IMR-90 (cell line): ENCODE measurements at regions not wholly inside any gene's neighbourhood (a gene's known extent, or its start where the extent isn't known, plus 50 kb on each side); places are given as distances from the start of the nearest gene placed in this dataset.

ENCODE experiments used
- ATAC-seq: fragments of 200-7000 bp; cut with Tn5 transposase; 2 replicates; pipeline ENCODE4 v1.9.1; 2020; ENCODE audit warnings: low read depth, mild to moderate bottlenecking, moderate library complexity
- BruUV-seq: library from RNA; stranded (reverse); fragments of 400-500 nt; replicated peaks from 2 replicates; lab custom pipeline; 2021; lab: Mats Ljungman, UMichigan
- CTCF ChIA-PET: fragments of 300-600 bp; formaldehyde crosslinking; extraction: SDS; loops from one replicate; lab custom pipeline; 2021; ENCODE audit warnings: antibody characterized with exemption; lab: Yijun Ruan, JAX
- POLR2A ChIA-PET: fragments of 300-600 bp; sonication (Branson Sonifier 250); formaldehyde crosslinking; loops from one replicate; lab custom pipeline; 2022; ENCODE audit warnings: antibody characterized with exemption; ENCODE audit not compliant: unreplicated experiment; lab: Charles Lee
- DNase-seq: peaks from one replicate; pipeline ENCODE4 v3.0.0; 2013
- H2AFZ ChIP-seq: replicated peaks from 2 replicates; pipeline ENCODE3; 2013; ENCODE audit warnings: low read length, mild to moderate bottlenecking; ENCODE audit not compliant: poor library complexity
- H2AK5ac ChIP-seq: 2 replicates; pipeline ENCODE4 v1.6.1; 2013; ENCODE audit warnings: low read depth, low read length, inconsistent platforms
- H2AK9ac ChIP-seq: replicated peaks from 2 replicates; pipeline ENCODE3; 2013; ENCODE audit warnings: mild to moderate bottlenecking, low read depth, low read length, moderate library complexity; ENCODE audit not compliant: poor library complexity
- H2BK120ac ChIP-seq: 2 replicates; pipeline ENCODE4 v1.6.1; 2013; ENCODE audit warnings: low read depth, low read length, inconsistent platforms
- H2BK15ac ChIP-seq: 3 replicates; pipeline ENCODE4 v1.6.1; 2013; ENCODE audit warnings: low read depth, low read length, inconsistent platforms
- H2BK20ac ChIP-seq: 2 replicates; pipeline ENCODE4 v1.6.1; 2013; ENCODE audit warnings: low read depth, mild to moderate bottlenecking, inconsistent platforms, low read length, moderate library complexity
- H2BK5ac ChIP-seq: 2 replicates; pipeline ENCODE4 v1.6.1; 2013; ENCODE audit warnings: mild to moderate bottlenecking, low read depth, low read length, inconsistent platforms; ENCODE audit not compliant: poor library complexity, severe bottlenecking
- H3K14ac ChIP-seq: replicated peaks from 2 replicates; pipeline ENCODE4 v1.6.1; 2013; ENCODE audit warnings: low read depth, low read length, inconsistent platforms
- H3K18ac ChIP-seq: 2 replicates; pipeline ENCODE4 v1.6.1; 2013; ENCODE audit warnings: low read depth, low read length, control low read depth
- H3K23ac ChIP-seq: 2 replicates; pipeline ENCODE4 v1.6.1; 2013; ENCODE audit warnings: low read depth, low read length, inconsistent platforms
- H3K27ac ChIP-seq: 2 replicates; pipeline ENCODE4 v1.5.1; 2013; ENCODE audit warnings: mild to moderate bottlenecking, control low read depth, low read length; ENCODE audit not compliant: insufficient read depth
- H3K27me3 ChIP-seq: 2 replicates; pipeline ENCODE4 v1.6.1; 2013; ENCODE audit warnings: low read length; ENCODE audit not compliant: control insufficient read depth, insufficient read depth
- H3K36me3 ChIP-seq: 2 replicates; pipeline ENCODE4 v1.6.1; 2013; ENCODE audit warnings: low read length, mixed read lengths; ENCODE audit not compliant: control insufficient read depth, insufficient read depth
- H3K4ac ChIP-seq: 2 replicates; pipeline ENCODE4 v1.6.1; 2013; ENCODE audit warnings: low read depth, low read length, inconsistent platforms
- H3K4me1 ChIP-seq: 2 replicates; pipeline ENCODE4 v1.6.1; 2013; ENCODE audit warnings: low read length, mixed read lengths; ENCODE audit not compliant: control insufficient read depth, insufficient read depth
- H3K4me2 ChIP-seq: 2 replicates; pipeline ENCODE4 v1.6.1; 2013; ENCODE audit warnings: low read depth, mild to moderate bottlenecking, control low read depth, low read length, moderate library complexity
- H3K4me3 ChIP-seq: 2 replicates; pipeline ENCODE4 v1.5.1; 2013; ENCODE audit warnings: low read depth, mild to moderate bottlenecking, control low read depth, low read length, moderate library complexity; ENCODE audit not compliant: insufficient read depth
- H3K56ac ChIP-seq: 2 replicates; pipeline ENCODE4 v1.6.1; 2013; ENCODE audit warnings: low read length, inconsistent platforms; ENCODE audit not compliant: insufficient read depth; ENCODE audit errors: extremely low read depth
- H3K79me1 ChIP-seq, 2 experiments: 2 replicates each; pipeline ENCODE4 v1.6.1; 2013; ENCODE audit warnings: low read length in 2 of 2, inconsistent platforms in 1 of 2, low read depth in 1 of 2
- H3K9ac ChIP-seq: 2 replicates; pipeline ENCODE4 v1.6.1; 2013; ENCODE audit warnings: low read depth, low read length, control low read depth
- H3K9me1 ChIP-seq: 2 replicates; pipeline ENCODE4 v1.6.1; 2013; ENCODE audit warnings: low read length, inconsistent platforms; ENCODE audit not compliant: insufficient read depth
- H3K9me3 ChIP-seq: 2 replicates; pipeline ENCODE4 v1.6.1; 2013; ENCODE audit warnings: low read length; ENCODE audit not compliant: control insufficient read depth, insufficient read depth
- H4K20me1 ChIP-seq: 2 replicates; pipeline ENCODE4 v1.6.1; 2013; ENCODE audit warnings: low read length, inconsistent platforms; ENCODE audit not compliant: insufficient read depth
- H4K5ac ChIP-seq: 2 replicates; pipeline ENCODE4 v1.6.1; 2013; ENCODE audit warnings: mild to moderate bottlenecking, low read depth, low read length, control low read depth
- H4K8ac ChIP-seq, 2 experiments: 2 replicates each; pipeline ENCODE4 v1.6.1; 2013; ENCODE audit warnings: low read depth in 2 of 2, low read length in 2 of 2, control low read depth in 1 of 2, inconsistent platforms in 1 of 2
- H4K91ac ChIP-seq: 2 replicates; pipeline ENCODE4 v1.6.1; 2013; ENCODE audit warnings: low read depth, low read length, inconsistent platforms; ENCODE audit not compliant: insufficient read depth
- CHD1 ChIP-seq: IDR thresholded peaks from 2 replicates; pipeline ENCODE4 v1.6.1; 2012; ENCODE audit warnings: low read depth, low read length, improper control_type of control experiment
- MAFK ChIP-seq: IDR thresholded peaks from 2 replicates; pipeline ENCODE4 v1.6.1; 2012; ENCODE audit warnings: low read depth, low read length, improper control_type of control experiment
- MXI1 ChIP-seq: IDR thresholded peaks from 2 replicates; pipeline ENCODE4 v1.6.1; 2012; ENCODE audit warnings: low read depth, mild to moderate bottlenecking, low read length, moderate library complexity, borderline replicate concordance
- WGBS, 2 experiments: methylation state at CpG; one replicate each; pipeline versions ENCODE4 v1.1.5 to v1.1.7; 2013; ENCODE audit warnings: missing lambda C conversion rate in 2 of 2; ENCODE audit not compliant: insufficient read length in 1 of 2; ENCODE audit errors: extremely low coverage in 2 of 2; 5-methylcytosine and 5-hydroxymethylcytosine counted together
- dilution Hi-C: fragments of 300-500 bp; cut with HindIII; formaldehyde crosslinking; loops from one replicate; pipeline ENCODE4 v1.14.3; 2018; ENCODE audit warnings: low sequenced_read_pairs; ENCODE audit not compliant: unreplicated experiment
- in situ Hi-C: fragments of 300-500 bp; cut with MboI; formaldehyde crosslinking; loops from 3 replicates; pipeline ENCODE4 v1.14.3; 2019; ENCODE audit warnings: low sequenced_read_pairs, inconsistent platforms, mixed read lengths
- intact Hi-C: fragments of 100-400 bp; cut with micrococcal nuclease; formaldehyde crosslinking; loops from 2 replicates; pipeline ENCODE4 v1.10.0; 2022

GRCh38 chr9:38272710-38273109 lies 119.8 kb upstream of the ALDH1B1 start:
- dilution Hi-C loops (no loop called here), in situ Hi-C loops (no loop called here), intact Hi-C loops (loop anchor here (2.0 to 10.0 kb wide), 2 partner anchors 18 to 62 kb away; no protein-coding TSS in a partner anchor)
- Histone ChIP-seq H2AK5ac (no peak overlapping the region), H4K8ac (no peak overlapping the region), H3K23ac (no peak overlapping the region), H3K36me3 (no peaks in the 10 kb centered on the region), H3K18ac (no peak overlapping the region), H2BK5ac (no peak overlapping the region), H3K9me1 (no peaks in the 10 kb centered on the region), H3K14ac (no peak overlapping the region), H3K56ac (no peak overlapping the region), H3K9ac (no peak overlapping the region), H4K5ac (no peak overlapping the region), H2AFZ (no peak overlapping the region), H2AK9ac (no peak overlapping the region), H4K91ac (no peak overlapping the region), H3K79me1 (no peaks in the 10 kb centered on the region), H4K20me1 (no peaks in the 10 kb centered on the region), H3K27ac (no peak overlapping the region), H3K4me3 (no peak overlapping the region), H3K4me1 (no peaks in the 10 kb centered on the region), H3K9me3 (no peaks in the 10 kb centered on the region), H3K4ac (no peak overlapping the region), H3K27me3 (peaks cover 22% of the 10 kb centered on the region), H3K4me2 (no peak overlapping the region), H2BK15ac (no peak overlapping the region), H2BK120ac (no peak overlapping the region), H2BK20ac (no peak overlapping the region)
- ATAC-seq = no peak
- WGBS, 2 experiments = no CpG with 5 or more reads among the region's 1 CpG
- BruUV-seq = no TSS peak
- no peak for DNase-seq
- ChIA-PET POLR2A (no interaction called here), CTCF (no interaction called here)
- TF ChIP-seq CHD1 = no peak
- TF ChIP-seq MAFK = no peak
- no peak for TF ChIP-seq MXI1
